HCT116 (cell line): ENCODE measurements at regions not wholly inside any gene's neighbourhood (a gene's known extent, or its start where the extent isn't known, plus 50 kb on each side); places are given as distances from the start of the nearest gene placed in this dataset.

Experiments
- ATAC-seq: fragments of 200-7000 bp; cut with Tn5 transposase; 2 replicates; pipeline ENCODE4 v1.9.1; 2020; ENCODE audit warnings: mild to moderate bottlenecking, moderate library complexity
- BruUV-seq: library from RNA; stranded (reverse); fragments of 400-500 nt; replicated peaks from 2 replicates; lab custom pipeline; 2021; lab: Mats Ljungman, UMichigan
- CTCF ChIA-PET: fragments of 300-600 bp; sonication (Branson Sonifier 250); formaldehyde crosslinking; loops from one replicate; lab custom pipeline; 2021; ENCODE audit warnings: antibody characterized with exemption; lab: Charles Lee
- POLR2A ChIA-PET: fragments of 300-600, 350-600 bp; sonication (Branson Sonifier 250); formaldehyde crosslinking; loops from one replicate; lab custom pipeline; 2021; ENCODE audit warnings: antibody characterized with exemption; lab: Charles Lee
- RAD21 ChIA-PET, 2 experiments: fragments of 300-600 bp; sonication (Branson Sonifier 250); formaldehyde crosslinking; loops; one replicate each; lab custom pipeline; 2023; ENCODE audit warnings: low total read pairs in 2 of 2; ENCODE audit not compliant: uncharacterized antibody in 2 of 2, unreplicated experiment in 2 of 2, low non-redundant PET in 1 of 2; lab: Charles Lee
- DNase-seq: peaks from one replicate; pipeline ENCODE4 v3.0.0-alpha.2; 2010; ENCODE audit warnings: low read depth, low spot score
- H2AFZ ChIP-seq: fragments of 200-600 bp; shearing (Covaris generic), sonication (generic); 2 replicates; pipeline ENCODE4 v1.6.1; 2017; ENCODE audit warnings: low read depth, mixed run types, mixed read lengths, antibody characterized with exemption, low read length; ENCODE audit not compliant: poor library complexity, severe bottlenecking
- H3K27ac ChIP-seq: 2 replicates; pipeline ENCODE4 v1.5.1; 2012; ENCODE audit warnings: low read depth, low read length
- H3K27me3 ChIP-seq: fragments of 200-600 bp; sonication (generic); 2 replicates; pipeline ENCODE4 v1.6.1; 2016; ENCODE audit warnings: mixed run types, low read length, mixed read lengths; ENCODE audit not compliant: insufficient read depth
- H3K36me3 ChIP-seq, 2 experiments: fragments of 200-500 bp in 1 of 2; fragments of 200-600 bp in 1 of 2; sonication (Bioruptor generic) in 1 of 2; sonication (generic) in 1 of 2; 2 replicates each; pipeline versions ENCODE4 v1.5.1 to v1.6.1; 2014 to 2016; ENCODE audit warnings: low read length in 2 of 2, inconsistent platforms in 1 of 2, mixed read lengths in 1 of 2, mixed run types in 1 of 2; ENCODE audit not compliant: insufficient read depth in 2 of 2, control insufficient read depth in 1 of 2
- H3K4me1 ChIP-seq, 2 experiments: fragments of 200-600 bp in 1 of 2; sonication (generic) in 1 of 2; 2 replicates each; pipeline versions ENCODE4 v1.5.1 to v1.6.1; 2012 to 2017; ENCODE audit warnings: low read length in 2 of 2, inconsistent platforms in 1 of 2, mild to moderate bottlenecking in 1 of 2, mixed read lengths in 1 of 2, mixed run types in 1 of 2, moderate library complexity in 1 of 2; ENCODE audit not compliant: insufficient read depth in 2 of 2, control insufficient read depth in 1 of 2
- H3K4me2 ChIP-seq: fragments of 200-600 bp; sonication (generic); 2 replicates; pipeline ENCODE4 v1.6.1; 2017; ENCODE audit warnings: mixed run types, low read length, mixed read lengths
- H3K4me3 ChIP-seq, 2 experiments: fragments of 200-600 bp in 1 of 2; sonication (generic) in 1 of 2; replicated peaks in 1 of 2; 2 replicates each; pipeline ENCODE4 v1.5.1; 2011 to 2016; ENCODE audit warnings: low read length in 2 of 2, control low read depth in 1 of 2, low read depth in 1 of 2, mild to moderate bottlenecking in 1 of 2, mixed read lengths in 1 of 2, mixed run types in 1 of 2
- H3K79me2 ChIP-seq: fragments of 200-600 bp; sonication (generic); 2 replicates; pipeline ENCODE4 v1.6.1; 2017; ENCODE audit warnings: mild to moderate bottlenecking, mixed run types, low read length, moderate library complexity, mixed read lengths; ENCODE audit not compliant: insufficient read depth
- H3K9ac ChIP-seq: fragments of 200-600 bp; sonication (generic); 2 replicates; pipeline ENCODE4 v1.6.1; 2016; ENCODE audit warnings: low read length, mixed read lengths
- H3K9me2 ChIP-seq: fragments of 200-600 bp; sonication (generic), shearing (Covaris generic); 2 replicates; pipeline ENCODE4 v1.6.1; 2017; ENCODE audit warnings: mixed run types, mild to moderate bottlenecking, moderate library complexity; ENCODE audit not compliant: insufficient read depth
- H3K9me3 ChIP-seq, 2 experiments: fragments of 200-500 bp in 1 of 2; fragments of 200-600 bp in 1 of 2; sonication (Bioruptor generic) in 1 of 2; sonication (generic) in 1 of 2; 2 replicates each; pipeline ENCODE4 v1.6.1; 2014 to 2017; ENCODE audit warnings: low read length in 2 of 2, mixed read lengths in 2 of 2, inconsistent platforms in 1 of 2, low read depth in 1 of 2, mild to moderate bottlenecking in 1 of 2, mixed run types in 1 of 2, moderate library complexity in 1 of 2; ENCODE audit not compliant: control insufficient read depth in 1 of 2, insufficient read depth in 1 of 2
- H4K20me1 ChIP-seq: fragments of 200-600 bp; sonication (generic), shearing (Covaris generic); 2 replicates; pipeline ENCODE4 v1.6.1; 2017; ENCODE audit warnings: mixed run types, mild to moderate bottlenecking, moderate library complexity; ENCODE audit not compliant: insufficient read depth
- ATF3 ChIP-seq: IDR thresholded peaks from 2 replicates; pipeline ENCODE4 v1.6.1; 2012
- CTCF ChIP-seq, 3 experiments: fragments of 200-600 bp in 1 of 3; sonication (generic) in 1 of 3; IDR thresholded peaks in 2 of 3; conservative IDR thresholded peaks in 1 of 3; 2 replicates each; pipeline ENCODE4 v1.5.1; 2012 to 2017; ENCODE audit warnings: low read depth in 2 of 3, low read length in 2 of 3, antibody characterized with exemption in 1 of 3, borderline replicate concordance in 1 of 3, control low read depth in 1 of 3, mild to moderate bottlenecking in 1 of 3, mixed read lengths in 1 of 3, mixed run types in 1 of 3, moderate library complexity in 1 of 3; ENCODE audit not compliant: insufficient read depth in 1 of 3
- EGR1 ChIP-seq: IDR thresholded peaks from 2 replicates; pipeline ENCODE4 v1.6.1; 2012; ENCODE audit warnings: low read depth
- FOSL1 ChIP-seq: IDR thresholded peaks from 2 replicates; pipeline ENCODE4 v1.6.1; 2012; ENCODE audit warnings: low read depth
- SP1 ChIP-seq: IDR thresholded peaks from 2 replicates; pipeline ENCODE4 v1.6.1; 2012; ENCODE audit warnings: low read depth
- SRF ChIP-seq: IDR thresholded peaks from 2 replicates; pipeline ENCODE4 v1.6.1; 2012; ENCODE audit warnings: low read depth
- ZBTB33 ChIP-seq: IDR thresholded peaks from 2 replicates; pipeline ENCODE4 v1.6.1; 2011; ENCODE audit warnings: mild to moderate bottlenecking, low read length, moderate library complexity; ENCODE audit not compliant: insufficient replicate concordance; ENCODE audit errors: extremely low read depth
- intact Hi-C: fragments of 100-400 bp; cut with micrococcal nuclease; formaldehyde crosslinking; loops from 2 replicates; pipeline ENCODE4 v1.10.0; 2022

GRCh38 chr4:60611762-60612496 is 588.2 kb upstream of the ADGRL3 start:
- ChIA-PET POLR2A (no interaction called here), RAD21 (no interaction called here), CTCF (no interaction called here)
- intact Hi-C loops: no loop called here
- no peaks in the 10 kb centered on the region for H3K4me1 ChIP-seq
- ATAC-seq: no peak
- H3K4me3 ChIP-seq: no peak overlapping the region
- H3K4me2 ChIP-seq: no peak overlapping the region
- no peaks in the 10 kb centered on the region for H3K79me2 ChIP-seq
- no peaks in the 10 kb centered on the region for H4K20me1 ChIP-seq
- no peaks in the 10 kb centered on the region for H3K27me3 ChIP-seq
- BruUV-seq: no TSS peak
- no peak for DNase-seq
- no peak overlapping the region for H2AFZ ChIP-seq
- H3K36me3 ChIP-seq: no peaks in the 10 kb centered on the region
- H3K9ac ChIP-seq: no peak overlapping the region
- H3K9me2 ChIP-seq: no peaks in the 10 kb centered on the region
- H3K9me3 ChIP-seq: peaks cover 11% of the 10 kb centered on the region in 2 experiments; a peak in 2 of 4 replicates
- TF ChIP-seq ATF3 (no peak), FOSL1 (no peak), SRF (no peak), ZBTB33 (no peak), SP1 (no peak), CTCF (IDR thresholded peaks at IDR 0.05 in 2 of 3, conservative IDR thresholded peaks at IDR 0.05 in 1 of 3; ENCODE audit: borderline replicate concordance in 1 of 3, insufficient read depth in 1 of 3, low read depth in 2 of 3, low read length in 2 of 3) (no peak), EGR1 (no peak)
- TF ChIP-seq, all 23 proteins: peak for 0
- no peak overlapping the region for H3K27ac ChIP-seq
